Vagina (tissue), 2 donors: ENCODE measurements at regions not wholly inside any gene's neighbourhood (a gene's known extent, or its start where the extent isn't known, plus 50 kb on each side); places are given as distances from the start of the nearest gene placed in this dataset.

Source experiments
- POLR2A ChIP-seq, 2 donors: fragments of 450-650 bp; IDR thresholded peaks; one replicate each; pipeline ENCODE4 v1.6.1; 2017; ENCODE audit warnings: antibody characterized with exemption in 2 of 2, mild to moderate bottlenecking in 2 of 2, moderate library complexity in 2 of 2
- POLR2AphosphoS5 ChIP-seq, 2 donors: sonication (generic); formaldehyde crosslinking; IDR thresholded peaks; one replicate each; pipeline ENCODE4 v1.9.0; 2017; ENCODE audit warnings: antibody characterized with exemption in 2 of 2, mild to moderate bottlenecking in 2 of 2, low read depth in 1 of 2; ENCODE audit not compliant: insufficient read depth in 1 of 2
- TF ChIP-seq, protein P1 (sequence below), 3 experiments: fragments of 450-650 bp in 2 of 3; fragments of 200-600 bp in 1 of 3; sonication (generic) in 1 of 3; IDR thresholded peaks; one replicate each; pipeline ENCODE4 v1.5.1; 2017 to 2019; ENCODE audit warnings: antibody characterized with exemption in 3 of 3, mild to moderate bottlenecking in 2 of 3, moderate library complexity in 2 of 3

- TF ChIP-seq, protein P1, sequence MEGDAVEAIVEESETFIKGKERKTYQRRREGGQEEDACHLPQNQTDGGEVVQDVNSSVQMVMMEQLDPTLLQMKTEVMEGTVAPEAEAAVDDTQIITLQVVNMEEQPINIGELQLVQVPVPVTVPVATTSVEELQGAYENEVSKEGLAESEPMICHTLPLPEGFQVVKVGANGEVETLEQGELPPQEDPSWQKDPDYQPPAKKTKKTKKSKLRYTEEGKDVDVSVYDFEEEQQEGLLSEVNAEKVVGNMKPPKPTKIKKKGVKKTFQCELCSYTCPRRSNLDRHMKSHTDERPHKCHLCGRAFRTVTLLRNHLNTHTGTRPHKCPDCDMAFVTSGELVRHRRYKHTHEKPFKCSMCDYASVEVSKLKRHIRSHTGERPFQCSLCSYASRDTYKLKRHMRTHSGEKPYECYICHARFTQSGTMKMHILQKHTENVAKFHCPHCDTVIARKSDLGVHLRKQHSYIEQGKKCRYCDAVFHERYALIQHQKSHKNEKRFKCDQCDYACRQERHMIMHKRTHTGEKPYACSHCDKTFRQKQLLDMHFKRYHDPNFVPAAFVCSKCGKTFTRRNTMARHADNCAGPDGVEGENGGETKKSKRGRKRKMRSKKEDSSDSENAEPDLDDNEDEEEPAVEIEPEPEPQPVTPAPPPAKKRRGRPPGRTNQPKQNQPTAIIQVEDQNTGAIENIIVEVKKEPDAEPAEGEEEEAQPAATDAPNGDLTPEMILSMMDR (IDR thresholded peaks at IDR 0.05) = no peak
- no peak for TF ChIP-seq POLR2A (IDR thresholded peaks at IDR 0.05)
- no peak for TF ChIP-seq POLR2AphosphoS5 (IDR thresholded peaks at IDR 0.05; ENCODE audit: insufficient read depth in 1 of 2, low read depth in 1 of 2)
These were observed 138.6 kb upstream of the B3GALT2 start for GRCh38 chr1:193325042-193325441.
